ENCODE measurements at regions not wholly inside any gene's neighbourhood (a gene's known extent, or its start where the extent isn't known, plus 50 kb on each side); places are given as distances from the start of the nearest gene placed in this dataset.

DNA sequence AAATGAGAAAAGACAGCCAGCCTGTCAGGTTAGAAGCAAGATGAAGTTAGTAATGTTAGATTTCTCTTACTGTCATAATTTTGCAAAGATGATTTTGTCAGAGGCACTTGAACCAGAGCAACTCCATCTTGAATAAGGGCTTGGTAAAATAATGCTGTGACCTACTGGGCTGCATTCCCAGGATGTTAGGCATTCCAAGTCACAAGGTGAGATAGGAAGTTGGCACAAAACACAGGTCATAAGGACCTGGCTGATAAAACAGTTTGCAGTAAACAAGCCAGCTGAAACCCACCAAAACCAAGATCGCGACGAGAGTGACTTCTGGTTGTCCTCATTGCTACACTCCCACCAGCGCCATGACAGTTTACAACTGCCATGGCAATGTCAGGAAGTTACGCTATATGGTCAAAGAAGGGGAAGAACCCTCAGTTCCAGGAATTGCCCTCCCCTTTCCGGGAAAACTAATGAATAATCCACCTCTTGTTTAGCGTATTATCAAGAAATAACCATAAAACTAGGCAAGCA lies 1313.5 kb upstream of the TMEM132C start:
- TF ChIP-seq CTCF (IDR thresholded peaks at IDR 0.05; ENCODE audit: insufficient read depth, low read length), result no peak
- no peak overlapping the region for H3K4me3 ChIP-seq (ENCODE audit: low read depth, low read length)
- DNase-seq (ENCODE audit: low read depth), result no peak

GRCh38 chr12:126960221-126960620 lies 1306.7 kb upstream of the TMEM132C start:
- H3K4me3 ChIP-seq (ENCODE audit: low read depth, low read length), result no peak overlapping the region
- DNase-seq (ENCODE audit: low read depth), result no peak
- TF ChIP-seq CTCF (IDR thresholded peaks at IDR 0.05; ENCODE audit: insufficient read depth, low read length), result no peak

DNA sequence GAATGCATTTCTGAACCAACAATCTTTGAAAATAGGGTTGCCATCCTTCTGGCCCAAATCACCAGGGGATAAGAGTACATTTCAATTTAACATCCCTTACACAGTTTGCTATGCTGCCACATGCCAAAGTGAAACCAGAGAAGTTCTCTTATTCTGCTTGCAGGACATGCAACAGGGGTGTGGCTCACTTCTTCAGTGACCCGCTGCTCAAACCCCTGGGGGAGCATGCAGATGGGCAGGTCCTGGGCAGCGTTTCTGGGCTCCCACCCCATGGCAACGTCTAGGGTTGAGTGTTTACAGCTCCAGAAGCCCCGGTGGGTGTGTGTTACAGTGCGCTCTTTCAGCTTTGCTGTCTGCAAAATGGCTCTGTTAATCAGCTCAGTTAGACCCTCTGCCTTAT lies 1306.3 kb upstream of the TMEM132C start:
- no peak for TF ChIP-seq CTCF (IDR thresholded peaks at IDR 0.05; ENCODE audit: insufficient read depth, low read length)
- DNase-seq (ENCODE audit: low read depth), result no peak
- no peak overlapping the region for H3K4me3 ChIP-seq (ENCODE audit: low read depth, low read length)

- no peak for TF ChIP-seq CTCF (IDR thresholded peaks at IDR 0.05; ENCODE audit: insufficient read depth, low read length)
- no peak overlapping the region for H3K4me3 ChIP-seq (ENCODE audit: low read depth, low read length)
- no peak for DNase-seq (ENCODE audit: low read depth)
Observed at GRCh38 chr12:126963825-126964224, 1303.1 kb upstream of the TMEM132C start.

DNA sequence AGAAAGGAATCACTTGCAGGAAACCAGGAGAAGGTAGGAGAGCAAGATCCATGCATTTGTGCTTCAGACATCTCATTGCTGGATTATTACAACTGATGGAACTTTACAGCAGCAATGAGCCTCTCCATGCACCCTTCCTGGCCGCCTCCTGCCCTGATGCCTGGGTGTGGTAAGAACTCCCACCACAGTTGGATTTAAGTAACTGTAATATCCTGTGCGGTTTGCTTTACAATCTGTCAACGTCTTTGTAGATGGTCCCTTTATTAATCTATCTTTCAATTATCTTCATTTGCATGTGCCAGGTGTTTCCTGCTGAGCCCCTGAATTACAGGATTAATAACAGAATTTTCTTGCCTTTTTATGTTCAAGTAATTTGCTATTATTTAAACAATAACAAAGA lies 1300.5 kb upstream of the TMEM132C start:
- DNase-seq (ENCODE audit: low read depth), result no peak
- H3K4me3 ChIP-seq (ENCODE audit: low read depth, low read length), result no peak overlapping the region
- TF ChIP-seq CTCF (IDR thresholded peaks at IDR 0.05; ENCODE audit: insufficient read depth, low read length), result no peak

- no peak for TF ChIP-seq CTCF (IDR thresholded peaks at IDR 0.05; ENCODE audit: insufficient read depth, low read length)
- no peak overlapping the region for H3K4me3 ChIP-seq (ENCODE audit: low read depth, low read length)
- no peak for DNase-seq (ENCODE audit: low read depth)
Observed at GRCh38 chr12:126967152-126967551, 1299.8 kb upstream of the TMEM132C start.

DNA sequence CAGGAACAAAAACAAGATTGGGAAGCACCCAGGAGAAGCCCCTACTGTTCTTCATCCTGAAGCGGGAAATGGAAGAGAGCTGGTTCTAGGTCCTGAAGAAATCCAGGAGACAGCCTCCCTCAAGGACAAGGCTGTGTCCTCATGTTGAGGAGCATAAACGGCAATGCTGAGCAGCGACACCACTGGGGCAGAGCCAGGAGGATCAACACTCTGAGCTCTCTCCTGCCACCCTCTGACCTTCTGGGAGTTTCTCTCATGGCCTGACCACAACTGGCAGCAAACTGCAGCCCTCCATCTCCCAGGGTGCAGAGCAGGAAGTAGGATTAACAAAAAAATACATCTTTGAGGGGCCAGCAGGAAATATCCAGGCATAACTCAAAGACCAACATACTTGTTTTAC lies 1292.2 kb upstream of the TMEM132C start:
- DNase-seq (ENCODE audit: low read depth), result no peak
- TF ChIP-seq CTCF (IDR thresholded peaks at IDR 0.05; ENCODE audit: insufficient read depth, low read length), result no peak
- H3K4me3 ChIP-seq (ENCODE audit: low read depth, low read length), result no peak overlapping the region

Measured in fibroblast of the aortic adventitia (primary cell).